ENCODE measurements at regions not wholly inside any gene's neighbourhood (a gene's known extent, or its start where the extent isn't known, plus 50 kb on each side); places are given as distances from the start of the nearest gene placed in this dataset.

DNA sequence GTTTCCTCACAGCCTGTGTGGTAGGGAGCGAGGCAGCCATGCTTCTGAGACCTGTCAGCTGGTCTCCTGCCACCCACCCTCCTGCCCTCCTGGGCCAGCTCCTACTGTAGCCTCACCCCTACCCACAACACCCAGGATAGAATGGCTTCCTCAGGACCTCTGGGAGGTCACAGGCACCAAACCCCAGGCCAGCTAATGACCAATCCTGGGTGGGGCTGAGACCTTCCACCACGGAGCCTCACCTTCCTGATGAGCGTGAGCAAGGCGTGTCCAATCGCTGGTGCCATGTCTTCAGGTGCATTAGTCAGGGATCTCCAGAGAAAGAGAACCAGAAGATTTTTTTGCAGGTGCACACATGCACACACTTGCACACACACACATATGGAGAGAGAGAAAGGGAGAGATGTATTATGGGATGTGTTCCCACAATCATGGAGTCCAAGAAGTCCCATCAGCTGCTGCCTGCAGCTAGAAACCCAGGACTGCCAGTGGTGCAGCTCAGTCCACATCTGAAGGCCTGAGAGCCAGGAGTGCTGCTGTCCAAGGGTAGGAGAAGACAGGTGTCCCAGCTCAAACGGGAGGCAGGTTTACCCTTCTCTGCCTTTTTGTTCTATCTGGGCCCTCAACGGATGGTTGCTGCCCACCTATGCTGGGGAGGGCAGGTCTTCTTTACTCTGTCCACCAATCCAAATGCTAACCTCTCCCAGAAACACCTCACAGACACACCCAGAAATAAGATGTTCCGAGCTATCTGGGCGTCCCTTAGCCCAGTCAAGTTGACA is 70.4 kb upstream of the HDAC4 start:
- WGBS, 2 donors = 78 to 81% methylated on average over 8 to 9 of the region's 9 CpGs
- Histone ChIP-seq H3K4me1 (no peaks in the 10 kb centered on the region), H3K4me3 (no peak overlapping the region), H3K9me3 (no peaks in the 10 kb centered on the region), H3K27ac (no peak overlapping the region), H3K27me3 (no peaks in the 10 kb centered on the region), H3K36me3 (replicated peaks in 1 of 2; ENCODE audit: insufficient read depth in 1 of 2, low read depth in 2 of 2) (no peaks in the 10 kb centered on the region)
- DNase-seq (no peak), ATAC-seq (no peak)
- intact Hi-C loops (cut with DNase I) = no loop called here
- TF ChIP-seq, protein P1, sequence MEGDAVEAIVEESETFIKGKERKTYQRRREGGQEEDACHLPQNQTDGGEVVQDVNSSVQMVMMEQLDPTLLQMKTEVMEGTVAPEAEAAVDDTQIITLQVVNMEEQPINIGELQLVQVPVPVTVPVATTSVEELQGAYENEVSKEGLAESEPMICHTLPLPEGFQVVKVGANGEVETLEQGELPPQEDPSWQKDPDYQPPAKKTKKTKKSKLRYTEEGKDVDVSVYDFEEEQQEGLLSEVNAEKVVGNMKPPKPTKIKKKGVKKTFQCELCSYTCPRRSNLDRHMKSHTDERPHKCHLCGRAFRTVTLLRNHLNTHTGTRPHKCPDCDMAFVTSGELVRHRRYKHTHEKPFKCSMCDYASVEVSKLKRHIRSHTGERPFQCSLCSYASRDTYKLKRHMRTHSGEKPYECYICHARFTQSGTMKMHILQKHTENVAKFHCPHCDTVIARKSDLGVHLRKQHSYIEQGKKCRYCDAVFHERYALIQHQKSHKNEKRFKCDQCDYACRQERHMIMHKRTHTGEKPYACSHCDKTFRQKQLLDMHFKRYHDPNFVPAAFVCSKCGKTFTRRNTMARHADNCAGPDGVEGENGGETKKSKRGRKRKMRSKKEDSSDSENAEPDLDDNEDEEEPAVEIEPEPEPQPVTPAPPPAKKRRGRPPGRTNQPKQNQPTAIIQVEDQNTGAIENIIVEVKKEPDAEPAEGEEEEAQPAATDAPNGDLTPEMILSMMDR (IDR thresholded peaks at IDR 0.05) = no peak
- no peak for TF ChIP-seq POLR2A (IDR thresholded peaks at IDR 0.05)

DNA sequence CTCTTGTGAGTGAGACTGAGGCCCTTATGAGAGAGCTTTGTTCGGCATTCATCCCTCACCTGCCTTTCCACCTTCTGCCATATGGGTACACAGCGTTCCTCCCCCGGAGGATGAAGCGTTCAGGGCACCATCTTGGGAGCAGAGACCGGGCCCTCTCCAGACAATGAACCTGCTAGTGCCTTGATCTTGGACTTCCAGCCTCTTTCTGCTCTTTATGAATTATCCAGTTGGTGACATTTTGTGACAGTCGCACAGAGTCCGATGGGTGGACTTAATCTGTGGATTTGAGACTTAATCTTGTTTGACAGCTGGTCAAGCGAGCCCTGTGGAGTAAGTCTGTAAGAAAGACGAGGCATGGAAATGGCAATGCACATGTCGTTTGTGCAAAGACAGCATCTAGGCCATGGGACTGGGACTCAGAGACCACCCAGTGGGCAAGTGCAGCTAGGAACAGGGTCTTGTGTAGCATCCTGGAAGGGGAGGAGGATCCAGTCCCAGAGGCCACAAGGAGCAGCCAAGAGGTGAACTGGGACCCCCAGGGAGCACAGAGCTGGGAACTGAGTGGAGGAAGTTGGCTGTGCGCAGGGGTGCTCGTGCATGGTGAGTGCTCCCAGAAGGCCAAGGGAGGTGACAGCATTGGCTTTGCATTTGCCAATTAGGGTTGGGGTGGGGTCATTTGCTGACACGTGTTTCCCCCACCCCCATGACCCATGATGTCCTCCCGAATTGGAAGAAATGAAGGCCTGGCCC is 69.5 kb upstream of the HDAC4 start:
- H3K27ac ChIP-seq = no peak overlapping the region
- WGBS, 2 donors = 79 to 80% methylated on average over 12 to 14 of the region's 14 CpGs
- no peak for DNase-seq
- no peak for ATAC-seq
- no peaks in the 10 kb centered on the region for H3K27me3 ChIP-seq
- no peak overlapping the region for H3K4me3 ChIP-seq
- intact Hi-C loops (cut with DNase I) = no loop called here
- no peaks in the 10 kb centered on the region for H3K4me1 ChIP-seq
- TF ChIP-seq, protein P1 (IDR thresholded peaks at IDR 0.05) = no peak
- TF ChIP-seq POLR2A (IDR thresholded peaks at IDR 0.05) = no peak
- no peaks in the 10 kb centered on the region for H3K9me3 ChIP-seq
- no peaks in the 10 kb centered on the region for H3K36me3 ChIP-seq (replicated peaks in 1 of 2; ENCODE audit: insufficient read depth in 1 of 2, low read depth in 2 of 2)

DNA sequence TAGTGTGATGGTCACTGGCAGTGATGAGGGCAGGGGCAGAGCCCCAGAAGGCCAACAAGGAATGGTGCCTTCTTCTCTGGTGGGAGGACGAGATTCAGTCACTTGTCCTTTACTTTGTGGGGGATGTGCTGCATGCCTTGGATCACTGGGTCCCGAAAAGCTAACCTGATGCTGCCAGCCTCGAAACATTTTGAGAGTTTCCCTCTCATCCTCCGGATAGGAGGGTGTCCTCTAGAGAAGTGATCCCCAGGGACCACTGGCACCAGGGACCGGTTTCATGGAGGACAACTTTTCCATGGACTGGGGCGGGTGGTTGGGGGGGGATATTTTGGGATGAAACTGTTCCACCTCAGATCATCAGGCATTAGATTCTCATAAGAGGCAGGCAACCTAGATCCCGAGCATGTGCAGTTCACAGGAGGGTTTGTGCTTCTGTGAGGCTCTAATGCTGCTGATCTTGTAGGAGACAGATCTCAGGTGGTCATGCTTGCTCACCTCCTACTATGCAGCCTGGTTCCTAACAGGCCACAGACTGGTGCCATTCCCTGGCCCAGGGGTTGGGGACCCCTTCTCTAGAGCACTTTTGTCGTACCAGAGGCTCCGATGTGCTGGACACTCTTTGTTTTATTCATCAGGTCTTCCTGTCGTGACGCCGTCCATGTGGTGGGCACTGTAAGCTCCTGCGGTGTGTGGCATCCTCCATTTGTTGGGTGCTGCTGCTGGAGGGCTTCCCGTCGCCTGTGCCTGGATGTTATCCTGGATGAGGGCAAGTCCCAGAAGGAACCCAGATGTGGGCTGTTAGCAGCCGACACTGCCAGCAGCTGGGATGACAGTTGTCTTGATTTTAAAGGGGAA is 68.5 kb upstream of the HDAC4 start:
- TF ChIP-seq, protein P1 (IDR thresholded peaks at IDR 0.05) = no peak
- TF ChIP-seq POLR2A (IDR thresholded peaks at IDR 0.05) = no peak
- Histone ChIP-seq H3K9me3 (no peaks in the 10 kb centered on the region), H3K4me1 (no peaks in the 10 kb centered on the region), H3K36me3 (replicated peaks in 1 of 2; ENCODE audit: insufficient read depth in 1 of 2, low read depth in 2 of 2) (no peaks in the 10 kb centered on the region), H3K27me3 (no peaks in the 10 kb centered on the region), H3K4me3 (no peak overlapping the region), H3K27ac (no peak overlapping the region)
- WGBS, 2 donors = 76 to 94% methylated on average over 8 to 16 of the region's 16 CpGs
- intact Hi-C loops (cut with DNase I) = no loop called here
- no peak for ATAC-seq
- no peak for DNase-seq

DNA sequence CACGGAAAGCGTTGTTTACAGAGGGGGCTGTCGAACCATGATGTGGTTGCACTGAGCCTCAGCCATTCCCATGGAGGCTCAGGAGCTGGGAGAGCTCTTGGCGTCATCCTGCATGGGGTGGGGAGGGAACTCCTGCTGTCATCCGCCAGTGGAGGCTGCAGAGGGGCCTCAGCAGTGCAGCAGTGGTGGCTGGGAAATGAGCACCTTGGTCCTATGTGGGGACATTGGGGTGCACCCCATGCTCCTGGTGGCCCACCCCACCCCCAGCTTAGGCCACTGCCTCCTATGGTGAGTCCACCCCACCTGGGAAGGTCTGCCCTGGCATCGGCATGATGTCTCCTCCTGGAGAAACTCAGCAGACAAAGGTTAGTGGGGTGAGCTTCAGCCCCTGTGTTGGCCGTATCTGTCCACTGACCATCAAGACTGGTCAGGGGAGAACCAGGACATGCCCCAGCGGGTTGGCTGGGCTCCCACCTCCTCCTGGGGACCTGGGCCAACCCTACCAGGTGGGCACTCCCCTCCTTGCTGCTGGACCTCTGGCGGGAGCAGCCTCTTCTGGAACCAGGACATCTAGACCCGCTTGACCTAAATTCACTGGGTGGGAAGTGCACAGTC is 67.8 kb upstream of the HDAC4 start:
- intact Hi-C loops (cut with DNase I) = no loop called here
- DNase-seq = no peak
- H3K4me1 ChIP-seq = no peaks in the 10 kb centered on the region
- ATAC-seq = no peak
- no peak overlapping the region for H3K4me3 ChIP-seq
- 78 to 85% methylated on average over 5 to 10 of the region's 10 CpGs for WGBS, 2 donors
- H3K27me3 ChIP-seq = no peaks in the 10 kb centered on the region
- no peak for TF ChIP-seq POLR2A (IDR thresholded peaks at IDR 0.05)
- TF ChIP-seq, protein P1 (IDR thresholded peaks at IDR 0.05) = no peak
- no peaks in the 10 kb centered on the region for H3K9me3 ChIP-seq
- no peaks in the 10 kb centered on the region for H3K36me3 ChIP-seq (replicated peaks in 1 of 2; ENCODE audit: insufficient read depth in 1 of 2, low read depth in 2 of 2)
- H3K27ac ChIP-seq = no peak overlapping the region
